Tibial nerve (tissue), 4 donors: ENCODE measurements at regions not wholly inside any gene's neighbourhood (a gene's known extent, or its start where the extent isn't known, plus 50 kb on each side); places are given as distances from the start of the nearest gene placed in this dataset.

ENCODE experiments used
- DNase-seq, 2 donors: peaks; one replicate each; pipeline ENCODE4 v3.0.0-alpha.2; 2019; ENCODE audit warnings: low spot score in 2 of 2
- H3K27ac ChIP-seq, 4 donors: fragments of 200-600 bp; sonication (generic) in 3 of 4; one replicate each; pipeline ENCODE4 v1.5.1; 2017 to 2019; ENCODE audit warnings: mild to moderate bottlenecking in 1 of 4
- H3K27me3 ChIP-seq, 2 donors: fragments of 200-600 bp; sonication (generic) in 1 of 2; one replicate each; pipeline versions ENCODE4 v1.5.1 to v1.6.0; 2017 to 2019
- H3K36me3 ChIP-seq, 3 donors: fragments of 200-600 bp; sonication (generic); one replicate each; pipeline ENCODE4 v1.5.1; 2018 to 2019
- H3K4me1 ChIP-seq, 4 donors: fragments of 200-600 bp; sonication (generic) in 3 of 4; one replicate each; pipeline ENCODE4 v1.5.1; 2017 to 2019
- H3K4me3 ChIP-seq, 4 donors: fragments of 200-600 bp; sonication (generic) in 3 of 4; one replicate each; pipeline ENCODE4 v1.5.1; 2017 to 2019; ENCODE audit warnings: mild to moderate bottlenecking in 1 of 4, moderate library complexity in 1 of 4
- H3K9me3 ChIP-seq, 4 donors: fragments of 200-600 bp; sonication (generic) in 3 of 4; one replicate each; pipeline ENCODE4 v1.5.1; 2017 to 2019
- EP300 ChIP-seq, 2 donors: sonication (generic); formaldehyde crosslinking; IDR thresholded peaks; one replicate each; pipeline ENCODE4 v1.6.1; 2017; ENCODE audit warnings: antibody characterized with exemption in 2 of 2, mild to moderate bottlenecking in 1 of 2
- POLR2A ChIP-seq, 2 donors: fragments of 450-650 bp; IDR thresholded peaks; one replicate each; pipeline ENCODE4 v1.6.1; 2017; ENCODE audit warnings: antibody characterized with exemption in 2 of 2, mild to moderate bottlenecking in 2 of 2, moderate library complexity in 2 of 2
- WGBS, 2 donors: methylation state at CpG; one replicate each; pipeline ENCODE4 v1.1.5; 2018; 5-methylcytosine and 5-hydroxymethylcytosine counted together
- TF ChIP-seq, protein P1 (sequence below), 5 experiments: fragments of 200-600 bp in 3 of 5; fragments of 450-650 bp in 2 of 5; sonication (generic) in 3 of 5; IDR thresholded peaks; one replicate each; pipeline ENCODE4 v1.5.1; 2016 to 2019; ENCODE audit warnings: antibody characterized with exemption in 5 of 5, mild to moderate bottlenecking in 3 of 5, moderate library complexity in 2 of 5

DNA sequence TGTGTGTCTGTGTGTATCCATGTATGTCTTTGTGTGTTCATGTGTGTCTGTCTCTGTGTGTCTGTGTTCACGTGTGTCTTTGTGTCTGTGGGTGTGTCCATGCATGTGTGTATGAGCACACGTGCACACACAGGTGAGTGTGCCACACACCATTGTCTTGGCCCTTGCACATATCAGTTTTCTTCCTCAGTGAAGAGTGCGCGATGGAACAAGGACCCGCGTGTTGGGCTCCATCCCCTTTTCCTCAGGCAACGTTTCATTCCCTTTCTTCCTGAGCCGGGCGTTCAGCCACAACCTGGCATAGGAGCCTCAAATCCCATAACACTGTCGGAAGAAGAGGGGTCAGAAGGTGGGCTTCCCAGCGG is 74.3 kb downstream of the PTGR3 start:
- Histone ChIP-seq H3K4me3 (no peak overlapping the region), H3K27ac (no peak overlapping the region), H3K36me3 (no peaks in the 10 kb centered on the region), H3K4me1 (peaks cover 0 to 6% (median 0%) of the 10 kb centered on the region in 4 donors), H3K27me3 (no peaks in the 10 kb centered on the region), H3K9me3 (no peaks in the 10 kb centered on the region)
- no peak for DNase-seq
- TF ChIP-seq POLR2A (IDR thresholded peaks at IDR 0.05): no peak
- TF ChIP-seq EP300 (IDR thresholded peaks at IDR 0.05): no peak
- TF ChIP-seq, protein P1, sequence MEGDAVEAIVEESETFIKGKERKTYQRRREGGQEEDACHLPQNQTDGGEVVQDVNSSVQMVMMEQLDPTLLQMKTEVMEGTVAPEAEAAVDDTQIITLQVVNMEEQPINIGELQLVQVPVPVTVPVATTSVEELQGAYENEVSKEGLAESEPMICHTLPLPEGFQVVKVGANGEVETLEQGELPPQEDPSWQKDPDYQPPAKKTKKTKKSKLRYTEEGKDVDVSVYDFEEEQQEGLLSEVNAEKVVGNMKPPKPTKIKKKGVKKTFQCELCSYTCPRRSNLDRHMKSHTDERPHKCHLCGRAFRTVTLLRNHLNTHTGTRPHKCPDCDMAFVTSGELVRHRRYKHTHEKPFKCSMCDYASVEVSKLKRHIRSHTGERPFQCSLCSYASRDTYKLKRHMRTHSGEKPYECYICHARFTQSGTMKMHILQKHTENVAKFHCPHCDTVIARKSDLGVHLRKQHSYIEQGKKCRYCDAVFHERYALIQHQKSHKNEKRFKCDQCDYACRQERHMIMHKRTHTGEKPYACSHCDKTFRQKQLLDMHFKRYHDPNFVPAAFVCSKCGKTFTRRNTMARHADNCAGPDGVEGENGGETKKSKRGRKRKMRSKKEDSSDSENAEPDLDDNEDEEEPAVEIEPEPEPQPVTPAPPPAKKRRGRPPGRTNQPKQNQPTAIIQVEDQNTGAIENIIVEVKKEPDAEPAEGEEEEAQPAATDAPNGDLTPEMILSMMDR (IDR thresholded peaks at IDR 0.05): no peak
- WGBS, 2 donors: 88 to 93% methylated on average over 11 of the region's 11 CpGs

GRCh38 chr18:75133721-75134610 is 75.0 kb downstream of the PTGR3 start:
- peaks cover 0 to 6% (median 0%) of the 10 kb centered on the region in 4 donors for H3K4me1 ChIP-seq
- no peak overlapping the region for H3K27ac ChIP-seq
- no peak for DNase-seq
- no peaks in the 10 kb centered on the region for H3K27me3 ChIP-seq
- no peaks in the 10 kb centered on the region for H3K9me3 ChIP-seq
- H3K36me3 ChIP-seq: no peaks in the 10 kb centered on the region
- no peak overlapping the region for H3K4me3 ChIP-seq
- 91 to 94% methylated on average over 20 to 21 of the region's 28 CpGs for WGBS, 2 donors
- TF ChIP-seq EP300 (IDR thresholded peaks at IDR 0.05): no peak
- TF ChIP-seq, protein P1 (IDR thresholded peaks at IDR 0.05): no peak
- no peak for TF ChIP-seq POLR2A (IDR thresholded peaks at IDR 0.05)

DNA sequence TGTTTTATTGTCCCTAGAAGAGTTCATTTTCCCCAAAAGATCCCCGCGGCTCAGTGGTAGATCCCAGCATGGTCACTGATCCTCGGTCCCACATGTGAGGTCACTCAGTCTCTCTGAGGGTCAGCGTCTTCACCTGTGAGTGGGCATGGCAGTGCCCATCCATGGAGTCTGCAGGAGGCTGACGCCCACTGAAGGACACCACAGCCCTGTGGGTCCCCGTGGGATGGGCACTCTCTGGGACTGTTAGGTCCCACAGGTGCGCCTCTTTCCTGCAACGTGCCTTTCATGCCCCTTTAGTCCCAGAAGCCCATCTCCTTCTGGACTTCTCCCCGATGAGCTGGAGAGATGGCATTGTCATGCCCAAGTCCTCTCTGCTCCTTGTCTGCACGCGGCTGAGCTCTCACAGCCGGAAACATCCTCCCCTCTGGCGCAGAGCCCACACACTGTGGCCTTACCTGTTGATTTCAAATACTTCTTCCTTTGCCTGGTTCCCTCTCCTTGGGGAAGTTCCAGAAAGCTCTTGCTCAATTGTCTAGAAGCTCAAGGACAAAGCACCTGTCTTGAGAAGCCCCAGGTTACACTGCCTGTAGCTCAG is 75.9 kb downstream of the PTGR3 start:
- Histone ChIP-seq H3K27ac (no peak overlapping the region), H3K9me3 (no peaks in the 10 kb centered on the region), H3K4me1 (peaks cover 0 to 6% (median 0%) of the 10 kb centered on the region in 4 donors), H3K36me3 (no peaks in the 10 kb centered on the region), H3K4me3 (no peak overlapping the region), H3K27me3 (no peaks in the 10 kb centered on the region)
- 85 to 93% methylated on average over 13 of the region's 13 CpGs for WGBS, 2 donors
- TF ChIP-seq EP300 (IDR thresholded peaks at IDR 0.05): no peak
- TF ChIP-seq POLR2A (IDR thresholded peaks at IDR 0.05): no peak
- TF ChIP-seq, protein P1 (IDR thresholded peaks at IDR 0.05): no peak
- DNase-seq: no peak

DNA sequence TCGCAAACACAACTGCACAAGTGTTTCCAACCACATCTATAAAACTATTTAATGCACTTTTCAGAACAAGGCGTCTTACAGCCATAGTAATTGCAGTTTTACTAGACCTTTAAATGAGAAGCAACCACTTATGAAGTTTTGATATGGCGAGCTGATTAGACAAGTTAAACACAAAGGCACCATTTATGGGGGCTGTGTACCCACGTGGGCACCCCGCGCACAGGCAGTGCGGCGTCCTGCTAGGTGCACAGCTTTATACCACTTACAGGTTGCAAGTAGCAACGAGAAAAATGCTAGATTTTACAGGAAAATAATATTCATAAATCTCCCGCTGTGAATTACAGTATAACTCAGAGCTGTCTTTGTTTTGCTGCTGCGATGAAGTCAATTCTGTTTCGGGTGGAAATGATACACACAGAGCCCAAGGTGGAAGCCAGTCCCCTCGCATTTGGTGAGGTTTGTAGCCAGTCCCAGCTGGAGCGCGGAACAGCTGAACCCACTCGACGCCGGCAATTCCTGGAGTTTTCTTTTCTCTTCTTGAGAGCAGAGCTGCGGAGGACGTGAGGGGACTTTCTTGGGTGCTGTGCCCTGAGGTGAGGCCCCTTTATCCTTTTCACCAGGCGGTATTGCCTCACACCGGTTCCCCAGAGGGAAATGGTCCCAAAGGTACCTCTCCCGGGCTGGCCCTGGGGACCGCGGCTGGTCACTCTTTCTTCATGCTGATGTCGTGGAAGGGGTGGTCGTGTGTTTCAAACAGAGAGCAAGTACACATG is 76.7 kb downstream of the PTGR3 start:
- H3K4me3 ChIP-seq: no peak overlapping the region
- WGBS, 2 donors: 83 to 85% methylated on average over 27 of the region's 27 CpGs
- no peaks in the 10 kb centered on the region for H3K9me3 ChIP-seq
- peaks cover 0 to 6% (median 0%) of the 10 kb centered on the region in 4 donors for H3K4me1 ChIP-seq
- no peaks in the 10 kb centered on the region for H3K36me3 ChIP-seq
- H3K27ac ChIP-seq: no peak overlapping the region
- DNase-seq: no peak
- TF ChIP-seq, protein P1 (IDR thresholded peaks at IDR 0.05): no peak
- TF ChIP-seq POLR2A (IDR thresholded peaks at IDR 0.05): no peak
- no peak for TF ChIP-seq EP300 (IDR thresholded peaks at IDR 0.05)
- H3K27me3 ChIP-seq: no peaks in the 10 kb centered on the region
